ENCODE measurements at regions not wholly inside any gene's neighbourhood (a gene's known extent, or its start where the extent isn't known, plus 50 kb on each side); places are given as distances from the start of the nearest gene placed in this dataset.

DNA sequence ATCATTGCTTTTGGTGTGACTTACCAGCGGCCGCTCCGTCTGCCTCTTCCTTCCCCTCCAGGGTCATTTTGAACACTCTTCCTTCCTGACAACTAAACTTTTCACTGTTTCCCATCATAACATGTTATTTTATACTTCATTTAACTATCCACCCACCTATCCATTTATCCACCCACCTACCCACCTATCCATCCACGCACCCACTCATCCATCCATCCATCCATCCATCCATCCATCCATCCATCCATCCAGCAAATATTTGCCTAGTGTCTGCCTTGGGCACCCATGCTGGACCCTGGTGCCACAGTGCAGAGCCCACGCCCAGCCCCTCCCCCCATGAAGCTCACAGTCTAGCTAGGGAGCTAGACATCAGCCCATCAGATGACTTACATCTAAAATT is 254.9 kb downstream of the TLE3 start:
- TF ChIP-seq POLR2AphosphoS5 (IDR thresholded peaks at IDR 0.05), result no peak
- no peak for TF ChIP-seq CTCF (IDR thresholded peaks at IDR 0.05)

Measured in prostate gland (tissue), 2 donors.